ENCODE measurements at regions not wholly inside any gene's neighbourhood (a gene's known extent, or its start where the extent isn't known, plus 50 kb on each side); places are given as distances from the start of the nearest gene placed in this dataset.

- DNase-seq (ENCODE audit: low spot score): no peak
Measured at GRCh38 chr3:159620281-159620680, 368.4 kb upstream of the IL12A start.

- peak; percentile 40 for DNase-seq (ENCODE audit: low spot score)
Measured at GRCh38 chr3:159620873-159621272, 367.8 kb upstream of the IL12A start.

DNA sequence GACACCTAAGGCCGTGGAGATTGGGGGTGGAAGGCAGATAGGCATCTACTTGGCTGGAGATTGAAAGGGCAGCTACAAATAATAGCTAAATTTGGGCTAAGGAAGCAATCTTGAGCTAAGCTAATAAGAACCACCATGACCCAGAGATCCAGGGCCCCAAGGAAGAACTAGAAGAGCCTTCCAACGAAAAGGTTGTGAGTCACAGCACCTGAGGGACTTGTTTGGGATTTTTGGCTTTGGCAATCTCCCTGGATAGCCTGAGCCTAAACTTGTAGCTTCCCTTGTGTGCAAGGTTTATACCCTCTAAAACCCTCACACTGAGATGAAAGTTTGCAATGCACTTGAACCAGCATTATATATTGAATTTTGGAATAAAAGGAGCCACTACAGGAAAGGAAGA is 364.0 kb upstream of the IL12A start:
- DNase-seq (ENCODE audit: low spot score): no peak

DNA sequence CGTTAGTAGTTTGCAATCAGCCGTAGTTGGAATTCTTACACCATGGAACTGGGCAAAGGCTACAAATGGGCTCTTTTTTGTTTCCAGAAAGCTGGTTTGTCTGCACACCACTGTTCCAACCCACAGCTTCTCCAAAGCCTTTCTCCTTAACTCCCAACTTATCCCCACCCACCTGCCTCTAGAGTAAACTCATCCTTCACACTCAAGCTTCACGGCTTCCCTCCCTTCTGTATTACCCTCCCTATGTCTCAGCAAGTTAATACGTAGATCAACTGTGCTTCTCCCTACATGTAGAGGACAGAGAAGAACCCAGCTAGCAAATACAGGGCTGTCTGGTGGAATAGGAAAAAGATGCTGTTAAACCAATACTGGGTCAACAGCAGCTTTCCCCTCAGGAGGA is 363.0 kb upstream of the IL12A start:
- DNase-seq (ENCODE audit: low spot score): no peak

- no peak for DNase-seq (ENCODE audit: low spot score)
Measured at GRCh38 chr3:159626598-159626997, 362.0 kb upstream of the IL12A start.

- DNase-seq (ENCODE audit: low spot score): no peak
Measured at GRCh38 chr3:159627229-159627628, 361.4 kb upstream of the IL12A start.

DNA sequence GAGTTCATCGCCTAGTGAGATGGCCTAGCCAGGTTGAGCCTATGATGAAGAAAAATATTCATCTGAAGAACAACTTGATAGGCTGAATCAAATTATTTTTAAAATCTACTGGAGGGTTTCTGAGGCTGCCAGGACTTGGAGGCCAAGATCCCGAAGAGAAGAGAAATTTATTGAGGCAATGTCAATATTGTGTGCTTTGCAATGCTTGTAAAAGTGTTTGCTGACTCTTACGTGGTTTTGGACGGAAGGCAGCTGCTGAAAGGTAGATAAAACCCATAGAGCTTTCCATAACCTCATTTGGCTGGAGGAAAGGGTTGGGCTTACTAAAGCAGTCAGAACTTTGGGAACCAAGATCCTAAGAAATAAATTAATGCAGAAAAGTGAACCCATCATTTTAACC is 361.0 kb upstream of the IL12A start:
- no peak for DNase-seq (ENCODE audit: low spot score)

GRCh38 chr3:159629329-159630084 is 359.1 kb upstream of the IL12A start:
- no peak for DNase-seq (ENCODE audit: low spot score)

DNA sequence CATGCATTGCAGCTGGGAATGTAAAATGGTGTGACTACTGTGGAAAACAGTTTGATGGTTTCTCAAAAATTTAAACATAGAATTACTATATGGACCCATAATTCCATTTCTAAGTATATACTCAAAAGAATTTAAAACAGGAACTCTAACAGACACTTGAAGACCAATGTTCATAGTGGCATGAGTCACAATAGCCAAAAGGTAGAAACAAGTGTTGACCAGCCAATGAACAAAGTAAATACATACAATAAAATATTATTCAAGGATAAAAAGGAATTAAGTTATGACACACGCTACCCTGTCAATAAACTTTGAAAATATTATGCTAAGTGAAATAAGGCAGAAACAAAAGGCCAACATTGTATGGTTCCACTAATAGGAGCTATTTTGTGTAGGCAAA is 357.4 kb upstream of the IL12A start:
- no peak for DNase-seq (ENCODE audit: low spot score)

- no peak for DNase-seq (ENCODE audit: low spot score)
Measured at GRCh38 chr3:159632128-159632527, 356.5 kb upstream of the IL12A start.

DNA sequence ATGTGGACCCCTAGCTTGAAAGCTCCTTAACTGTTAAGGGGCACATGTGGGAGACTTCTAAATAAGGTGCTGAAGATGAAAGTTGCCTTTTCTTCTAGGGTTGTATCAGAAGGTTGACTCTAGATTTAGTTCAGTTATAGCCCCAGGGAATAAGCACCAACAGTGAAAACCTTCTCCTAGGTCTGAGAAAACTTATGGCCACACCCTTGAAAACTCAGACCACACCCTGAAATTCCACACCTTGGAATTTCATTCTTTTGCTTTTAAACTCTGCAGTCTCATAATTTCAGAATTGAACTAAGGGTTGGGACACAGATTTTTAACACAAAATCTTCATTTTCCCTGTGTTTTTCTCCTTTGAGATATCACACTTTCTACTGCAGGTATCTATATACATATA is 355.8 kb upstream of the IL12A start:
- no peak for DNase-seq (ENCODE audit: low spot score)

DNA sequence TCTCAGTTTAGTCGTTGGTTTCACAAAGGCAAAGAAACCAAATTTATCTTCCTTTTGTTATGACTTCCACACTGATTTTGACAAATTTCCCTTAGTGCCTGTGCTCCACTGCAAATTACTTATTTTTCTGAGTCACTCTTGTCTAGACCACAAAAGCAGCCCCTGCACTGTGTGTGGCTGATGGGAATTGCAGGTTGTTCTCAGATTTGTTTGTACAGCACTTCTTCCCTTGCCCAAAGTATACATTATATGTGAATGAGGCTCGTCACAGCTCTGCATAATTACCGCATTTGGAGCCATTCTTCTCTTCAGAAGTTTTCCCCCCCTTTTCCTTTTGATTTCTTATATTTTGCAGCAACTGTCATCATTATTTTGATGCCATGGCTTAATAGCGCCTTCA is 354.2 kb upstream of the IL12A start:
- no peak for DNase-seq (ENCODE audit: low spot score)

GRCh38 chr3:159635047-159635641 is 353.5 kb upstream of the IL12A start:
- no peak for DNase-seq (ENCODE audit: low spot score)

DNA sequence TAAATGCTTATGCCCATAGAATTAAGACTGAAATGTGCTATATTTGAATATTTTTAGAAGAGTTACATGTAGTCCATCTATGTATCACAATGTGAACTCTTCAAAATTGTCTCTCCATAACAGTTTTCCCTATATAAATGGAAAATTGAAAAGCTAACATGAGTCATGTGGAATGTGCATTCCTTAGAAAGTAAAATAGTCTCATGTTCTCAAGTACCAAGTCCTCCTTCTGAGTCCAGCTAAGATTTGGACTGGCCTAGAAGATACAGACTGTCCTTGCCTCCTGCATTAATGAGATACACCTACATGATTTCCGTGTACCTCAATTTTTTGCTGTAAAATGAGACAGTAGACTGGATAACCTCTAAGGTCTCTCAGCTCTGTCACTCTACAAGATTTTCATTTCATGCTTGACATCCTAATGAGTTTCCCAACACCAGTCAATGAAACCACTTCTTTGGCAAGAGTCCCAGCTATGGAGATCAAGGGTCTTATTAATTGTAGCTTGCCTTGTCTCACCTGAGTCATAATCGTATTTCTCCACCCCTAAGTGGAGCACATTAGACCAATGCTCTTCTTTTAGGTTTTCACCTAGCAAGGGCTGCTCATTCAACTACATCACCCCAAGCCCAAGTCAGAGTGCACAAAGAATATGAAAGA is 350.6 kb upstream of the IL12A start:
- no peak for DNase-seq (ENCODE audit: low spot score)

DNA sequence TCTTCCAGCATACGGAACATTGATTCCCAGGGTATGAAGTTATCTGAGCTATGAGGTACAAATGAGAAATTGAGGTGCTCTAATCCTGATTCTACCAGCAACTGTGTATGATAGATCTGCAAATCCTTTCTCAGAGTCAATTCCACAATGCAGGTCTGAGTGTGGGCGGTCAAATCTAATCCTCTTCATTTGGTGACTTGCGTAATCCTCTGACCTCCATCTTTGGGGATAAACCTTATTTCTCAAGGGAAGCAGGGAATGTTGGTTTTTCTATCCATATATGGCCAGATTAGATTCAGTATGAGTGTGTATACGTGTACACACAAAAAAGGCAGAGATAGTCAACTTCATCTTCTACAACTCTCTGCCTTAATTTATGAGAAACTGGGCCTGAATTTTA is 348.4 kb upstream of the IL12A start:
- no peak for DNase-seq (ENCODE audit: low spot score)

DNA sequence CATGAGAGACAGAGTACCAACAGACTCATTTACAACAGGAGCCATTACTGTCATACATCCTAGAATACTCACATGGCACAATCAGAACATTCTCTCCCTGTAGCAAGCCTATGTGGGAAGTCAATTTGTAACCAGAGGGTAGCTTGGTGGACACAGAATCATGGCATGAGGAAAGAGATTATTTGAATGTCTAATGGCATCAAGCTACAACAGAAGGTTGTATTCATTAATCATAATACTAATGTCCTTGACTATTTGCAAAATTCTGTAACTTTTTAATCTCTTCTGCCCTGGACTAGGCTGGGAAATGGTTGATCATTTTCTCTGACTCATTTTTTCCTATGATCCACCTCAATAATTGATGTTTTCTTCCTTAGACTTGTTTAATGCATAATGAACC is 345.2 kb upstream of the IL12A start:
- no peak for DNase-seq (ENCODE audit: low spot score)

DNA sequence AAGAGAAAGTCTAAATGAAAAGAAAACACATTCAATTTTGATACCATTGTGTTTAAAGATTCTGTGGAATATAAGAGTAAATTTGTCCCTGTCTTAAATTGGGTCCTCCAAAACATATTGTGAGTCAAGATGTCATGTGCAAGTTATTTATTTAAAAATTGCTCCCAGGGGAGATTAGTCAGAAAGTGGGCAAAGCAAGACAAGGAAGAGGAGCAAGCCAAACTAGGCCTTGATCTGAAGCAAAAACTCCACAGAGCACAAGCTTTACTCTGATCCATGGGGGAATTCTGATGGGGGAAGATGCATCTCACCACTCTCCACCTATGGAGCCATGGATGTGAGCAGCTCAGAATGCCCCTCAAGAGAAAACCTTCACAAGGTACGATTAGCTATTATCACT is 342.8 kb upstream of the IL12A start:
- DNase-seq (ENCODE audit: low spot score): peak; percentile 60

GRCh38 chr3:159649951-159650350 is 338.7 kb upstream of the IL12A start:
- DNase-seq (ENCODE audit: low spot score): no peak

- DNase-seq (ENCODE audit: low spot score): no peak
Measured at GRCh38 chr3:159650726-159651125, 337.9 kb upstream of the IL12A start.

GRCh38 chr3:159652452-159652851 is 336.2 kb upstream of the IL12A start:
- no peak for DNase-seq (ENCODE audit: low spot score)

GRCh38 chr3:159654183-159655134 is 334.2 kb upstream of the IL12A start:
- no peak for DNase-seq (ENCODE audit: low spot score)

GRCh38 chr3:159655202-159655601 is 333.4 kb upstream of the IL12A start:
- DNase-seq (ENCODE audit: low spot score): no peak

Data from COLO829 (cell line).